ENCODE measurements at regions not wholly inside any gene's neighbourhood (a gene's known extent, or its start where the extent isn't known, plus 50 kb on each side); places are given as distances from the start of the nearest gene placed in this dataset.

DNA sequence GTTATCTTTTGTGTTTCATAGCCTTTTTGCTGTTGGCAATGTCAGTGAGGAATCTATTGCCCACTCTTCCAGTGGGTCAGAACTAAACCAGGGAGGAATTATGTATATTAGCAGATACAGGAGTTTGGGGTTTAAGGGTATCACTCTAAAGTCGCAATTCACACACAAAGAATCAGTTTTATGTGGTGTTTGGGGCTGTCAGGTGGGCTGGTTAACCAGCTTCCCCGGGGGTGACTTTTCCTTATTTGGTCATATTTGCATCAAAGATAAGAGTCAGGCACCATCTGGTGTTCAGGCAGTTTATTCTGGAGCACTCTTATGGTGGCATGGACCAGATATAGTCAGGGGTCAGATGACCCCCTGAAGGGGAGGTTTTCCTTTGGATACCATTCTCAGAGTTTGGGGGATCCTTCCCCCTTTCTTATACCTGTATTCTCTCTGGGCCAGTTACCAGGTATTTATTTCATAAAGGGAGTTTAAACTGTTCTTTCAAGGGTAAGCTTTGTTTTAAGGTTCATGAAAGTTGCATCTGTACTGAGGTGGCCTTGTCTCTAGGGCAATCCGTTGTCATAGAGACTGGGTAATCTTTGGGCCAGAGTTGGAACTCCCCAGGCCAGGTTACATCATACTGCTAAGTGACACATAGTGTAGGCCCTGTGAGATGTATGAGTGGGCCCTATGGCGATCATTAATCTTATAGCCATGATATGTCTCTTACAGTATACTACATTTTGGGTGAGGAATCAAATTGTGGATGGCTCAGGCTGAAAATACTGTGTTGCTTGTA is 148.2 kb downstream of the RWDD3 start:
- Histone ChIP-seq H3K4me1 (replicated peaks in 1 of 4; ENCODE audit: control insufficient read depth in 3 of 4, insufficient read depth in 4 of 4, low read length in 3 of 4) (no peaks in the 10 kb centered on the region), H4K91ac (replicated peaks; ENCODE audit: insufficient read length, low read length) (no peak overlapping the region), H3K27ac (ENCODE audit: low read depth, low read length) (no peak overlapping the region), H2AK5ac (ENCODE audit: low read depth, low read length) (no peak overlapping the region), H3K4ac (replicated peaks; ENCODE audit: insufficient read length, low read depth, low read length) (no peak overlapping the region), H3K9me3 (ENCODE audit: insufficient read depth in 2 of 2, low read depth in 1 of 2, low read length in 1 of 2) (no peaks in the 10 kb centered on the region), H3K18ac (ENCODE audit: extremely low read depth, low read length) (no peak overlapping the region), H4K5ac (ENCODE audit: insufficient read length, low read depth, low read length) (no peak overlapping the region), H3K23ac (ENCODE audit: insufficient read length) (no peak overlapping the region), H3K79me1 (ENCODE audit: low read depth, low read length) (no peaks in the 10 kb centered on the region), H2BK12ac (ENCODE audit: low read depth, low read length) (no peak overlapping the region), H2BK20ac (ENCODE audit: low read length) (no peak overlapping the region), H2AFZ (ENCODE audit: low read length) (no peak overlapping the region), H3K9ac (replicated peaks in 1 of 4; ENCODE audit: extremely low read depth in 1 of 4, low read depth in 3 of 4, low read length in 3 of 4) (no peak overlapping the region), H3K4me3 (ENCODE audit: extremely low read depth in 1 of 4, insufficient read depth in 2 of 4, low read depth in 3 of 4, low read length in 4 of 4) (no peak overlapping the region), H3K23me2 (ENCODE audit: low read depth, low read length) (no peaks in the 10 kb centered on the region), H3K36me3 (ENCODE audit: control insufficient read depth in 2 of 4, insufficient read depth in 4 of 4, low read length in 3 of 4) (no peaks in the 10 kb centered on the region), H2BK5ac (ENCODE audit: low read depth, low read length) (no peak overlapping the region), H4K8ac (ENCODE audit: extremely low read depth, insufficient read depth, low read length) (no peak overlapping the region), H3K14ac (ENCODE audit: insufficient read length) (no peak overlapping the region), H3K27me3 (replicated peaks in 1 of 4; ENCODE audit: control insufficient read depth in 3 of 4, extremely low read depth in 1 of 4, insufficient read depth in 3 of 4, low read length in 3 of 4) (no peaks in the 10 kb centered on the region; a peak in 1 of 7 replicates), H3K56ac (replicated peaks; ENCODE audit: insufficient read length, low read depth, low read length) (no peak overlapping the region), H3K4me2 (ENCODE audit: insufficient read depth in 1 of 2, low read depth in 2 of 2, low read length in 2 of 2) (no peak overlapping the region), H3K79me2 (ENCODE audit: control insufficient read depth in 1 of 2, insufficient read depth in 2 of 2, low read length in 2 of 2) (no peaks in the 10 kb centered on the region), H2BK15ac (ENCODE audit: low read length) (no peak overlapping the region), H4K20me1 (replicated peaks in 1 of 2; ENCODE audit: control insufficient read depth in 1 of 2, insufficient read depth in 2 of 2, low read length in 2 of 2) (peaks cover 0 to 2% of the 10 kb centered on the region in 2 experiments), H2BK120ac (replicated peaks; ENCODE audit: low read depth, low read length) (no peak overlapping the region)
- ChIA-PET POLR2A (ENCODE audit: partially characterized antibody) (no interaction called here), CTCF (ENCODE audit: partially characterized antibody) (no interaction called here)
- no peak for TF ChIP-seq BRCA1 (IDR thresholded peaks at IDR 0.05; ENCODE audit: low read depth, low read length)
- peak; percentile 45; the same call in 1 of the 2 replicates for TF ChIP-seq SRF (IDR thresholded peaks at IDR 0.05; ENCODE audit: low read depth, low read length)
- no peak for TF ChIP-seq SIRT6 (IDR thresholded peaks at IDR 0.05; ENCODE audit: low read length)
- TF ChIP-seq PHF8 (conservative IDR thresholded peaks at IDR 0.05; ENCODE audit: low read depth, low read length), result no peak
- WGBS, 2 experiments (ENCODE audit: extremely low coverage in 1 of 2, insufficient coverage in 1 of 2, insufficient read length in 1 of 2, insufficient replicate concordance in 2 of 2, low coverage in 1 of 2, low lambda C conversion rate in 2 of 2, missing lambda C conversion rate in 1 of 2), result 90% methylated on average over 4 of the region's 4 CpGs; no CpG with 5 or more reads in 1 of the 2 experiments
- DNase-seq (ENCODE audit: low read depth in 1 of 2, low spot score in 2 of 2) (no peak), FAIRE-seq (no peak)

Measured in H1 (cell line).